Astrocyte (in vitro differentiated cells and primary cell): ENCODE measurements at regions not wholly inside any gene's neighbourhood (a gene's known extent, or its start where the extent isn't known, plus 50 kb on each side); places are given as distances from the start of the nearest gene placed in this dataset.

Source experiments
- DNase-seq: peaks from one replicate; pipeline ENCODE4 v3.0.0-alpha.2; 2010; ENCODE audit warnings: low read depth
- FAIRE-seq: peaks from 2 replicates; lab custom pipeline; 2011; peaks lifted over from hg19 to GRCh38; lab: Jason Lieb, UNC
- H2AFZ ChIP-seq: 2 replicates; pipeline ENCODE4 v1.6.0; 2012; ENCODE audit warnings: low read depth, low read length, inconsistent platforms
- H3K27ac ChIP-seq: 2 replicates; pipeline ENCODE4 v1.5.1; 2011; ENCODE audit warnings: low read depth, low read length, inconsistent platforms
- H3K27me3 ChIP-seq: 2 replicates; pipeline ENCODE4 v1.6.0; 2011; ENCODE audit warnings: low read length, inconsistent platforms; ENCODE audit not compliant: insufficient read depth
- H3K36me3 ChIP-seq: 2 replicates; pipeline ENCODE4 v1.5.1; 2011; ENCODE audit warnings: low read length, inconsistent platforms; ENCODE audit not compliant: insufficient read depth
- H3K4me1 ChIP-seq: 2 replicates; pipeline ENCODE4 v1.5.1; 2011; ENCODE audit warnings: low read length, inconsistent platforms; ENCODE audit not compliant: insufficient read depth
- H3K4me2 ChIP-seq: 2 replicates; pipeline ENCODE4 v1.6.0; 2012; ENCODE audit warnings: low read length, inconsistent platforms
- H3K4me3 ChIP-seq: 2 replicates; pipeline ENCODE4 v1.5.1; 2011; ENCODE audit warnings: low read depth, mild to moderate bottlenecking, low read length, inconsistent platforms; ENCODE audit not compliant: insufficient read depth
- H3K79me2 ChIP-seq: 2 replicates; pipeline ENCODE4 v1.6.0; 2012; ENCODE audit warnings: mild to moderate bottlenecking, low read length, inconsistent platforms; ENCODE audit not compliant: insufficient read depth
- H3K9ac ChIP-seq: 2 replicates; pipeline ENCODE4 v1.6.0; 2012; ENCODE audit warnings: mild to moderate bottlenecking, low read length, inconsistent platforms
- H3K9me3 ChIP-seq: 2 replicates; pipeline ENCODE4 v1.5.1; 2012; ENCODE audit warnings: low read depth, mild to moderate bottlenecking, low read length, inconsistent platforms; ENCODE audit not compliant: insufficient read depth
- H4K20me1 ChIP-seq: 2 replicates; pipeline ENCODE4 v1.6.0; 2012; ENCODE audit warnings: low read length, inconsistent platforms; ENCODE audit not compliant: insufficient read depth
- H3K27ac Mint-ChIP-seq: one replicate; pipeline ENCODE4 v1.8.0; 2021; ENCODE audit warnings: mild to moderate bottlenecking, mixed read lengths; ENCODE audit not compliant: unreplicated experiment
- H3K27me3 Mint-ChIP-seq: one replicate; pipeline ENCODE4 v1.8.0; 2021; ENCODE audit warnings: low read depth, mixed read lengths; ENCODE audit not compliant: unreplicated experiment
- H3K36me3 Mint-ChIP-seq: one replicate; pipeline ENCODE4 v1.8.0; 2021; ENCODE audit warnings: low read depth, mixed read lengths; ENCODE audit not compliant: unreplicated experiment
- H3K4me1 Mint-ChIP-seq: one replicate; pipeline ENCODE4 v1.8.0; 2021; ENCODE audit warnings: low read depth, mixed read lengths; ENCODE audit not compliant: unreplicated experiment
- H3K4me3 Mint-ChIP-seq: one replicate; pipeline ENCODE4 v1.8.0; 2021; ENCODE audit warnings: mild to moderate bottlenecking, moderate library complexity, mixed read lengths; ENCODE audit not compliant: unreplicated experiment
- H3K9me3 Mint-ChIP-seq: one replicate; pipeline ENCODE4 v1.8.0; 2021; ENCODE audit warnings: mild to moderate bottlenecking, mixed read lengths; ENCODE audit not compliant: unreplicated experiment
- EZH2 ChIP-seq: IDR thresholded peaks from 2 replicates; pipeline ENCODE4 v1.6.1; 2012; ENCODE audit warnings: mild to moderate bottlenecking, low read length, inconsistent platforms; ENCODE audit not compliant: insufficient read depth
- TF ChIP-seq, protein P1 (sequence below): IDR thresholded peaks from 2 replicates; pipeline ENCODE4 v1.5.1; 2011; ENCODE audit warnings: low read depth, mild to moderate bottlenecking, inconsistent platforms, low read length, moderate library complexity; ENCODE audit not compliant: insufficient read depth

DNA sequence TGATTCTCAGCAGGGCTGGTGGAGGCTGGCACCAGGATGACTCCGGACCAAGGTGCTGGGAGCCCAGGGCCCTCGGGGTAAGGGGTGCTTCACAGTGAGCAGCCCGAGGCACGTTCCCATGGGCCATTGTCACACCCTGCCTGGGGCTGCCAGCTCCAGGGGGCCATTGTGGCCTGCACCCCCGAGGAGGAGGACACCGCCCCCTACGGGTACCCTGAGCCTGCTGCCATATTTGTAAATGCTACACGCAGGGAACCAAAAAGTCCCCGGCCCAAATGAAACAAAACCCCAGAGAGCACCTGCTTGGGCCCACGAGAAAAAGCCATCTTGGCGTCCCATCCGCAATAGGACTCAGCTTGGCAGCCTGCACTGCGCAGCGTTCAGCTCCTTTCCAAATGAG lies 64.7 kb upstream of the GATA5 start:
- Mint-ChIP-seq H3K9me3 (peaks cover 13% of the 10 kb centered on the region), H3K27ac (no peak overlapping the region), H3K4me1 (peaks cover 3% of the 10 kb centered on the region), H3K4me3 (no peak overlapping the region), H3K36me3 (peaks cover 4% of the 10 kb centered on the region), H3K27me3 (peaks cover 24% of the 10 kb centered on the region)
- Histone ChIP-seq H3K9ac (no peak overlapping the region), H3K4me3 (no peak overlapping the region), H2AFZ (no peak overlapping the region), H3K79me2 (no peaks in the 10 kb centered on the region), H4K20me1 (no peaks in the 10 kb centered on the region), H3K27ac (no peak overlapping the region), H3K36me3 (no peaks in the 10 kb centered on the region), H3K4me1 (no peaks in the 10 kb centered on the region), H3K9me3 (peaks cover 3% of the 10 kb centered on the region), H3K4me2 (no peak overlapping the region), H3K27me3 (peaks cover 9% of the 10 kb centered on the region)
- DNase-seq (no peak), FAIRE-seq (no peak)
- TF ChIP-seq, protein P1, sequence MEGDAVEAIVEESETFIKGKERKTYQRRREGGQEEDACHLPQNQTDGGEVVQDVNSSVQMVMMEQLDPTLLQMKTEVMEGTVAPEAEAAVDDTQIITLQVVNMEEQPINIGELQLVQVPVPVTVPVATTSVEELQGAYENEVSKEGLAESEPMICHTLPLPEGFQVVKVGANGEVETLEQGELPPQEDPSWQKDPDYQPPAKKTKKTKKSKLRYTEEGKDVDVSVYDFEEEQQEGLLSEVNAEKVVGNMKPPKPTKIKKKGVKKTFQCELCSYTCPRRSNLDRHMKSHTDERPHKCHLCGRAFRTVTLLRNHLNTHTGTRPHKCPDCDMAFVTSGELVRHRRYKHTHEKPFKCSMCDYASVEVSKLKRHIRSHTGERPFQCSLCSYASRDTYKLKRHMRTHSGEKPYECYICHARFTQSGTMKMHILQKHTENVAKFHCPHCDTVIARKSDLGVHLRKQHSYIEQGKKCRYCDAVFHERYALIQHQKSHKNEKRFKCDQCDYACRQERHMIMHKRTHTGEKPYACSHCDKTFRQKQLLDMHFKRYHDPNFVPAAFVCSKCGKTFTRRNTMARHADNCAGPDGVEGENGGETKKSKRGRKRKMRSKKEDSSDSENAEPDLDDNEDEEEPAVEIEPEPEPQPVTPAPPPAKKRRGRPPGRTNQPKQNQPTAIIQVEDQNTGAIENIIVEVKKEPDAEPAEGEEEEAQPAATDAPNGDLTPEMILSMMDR, result no peak
- TF ChIP-seq EZH2, result no peak

DNA sequence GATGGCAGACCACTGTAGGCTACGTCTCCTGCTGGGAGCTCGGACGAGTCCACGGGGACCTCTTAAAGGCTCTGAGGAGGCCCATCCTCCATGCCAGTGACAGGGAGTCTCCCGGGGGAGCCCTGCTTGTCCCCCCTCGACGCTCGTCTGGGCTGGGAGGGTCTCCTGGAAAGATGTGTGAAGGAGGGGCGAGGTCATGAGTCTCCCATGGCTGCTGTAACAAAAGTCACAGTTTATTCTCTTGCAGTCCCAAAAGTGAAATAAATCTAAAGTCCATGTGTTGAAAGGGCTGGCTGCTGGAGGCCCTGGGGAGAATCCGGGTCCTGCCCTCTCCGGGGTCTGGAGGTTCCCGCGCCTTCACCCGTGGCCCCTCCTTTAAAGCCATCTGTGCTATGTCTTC lies 67.1 kb upstream of the GATA5 start:
- no peaks in the 10 kb centered on the region for H3K36me3 ChIP-seq
- FAIRE-seq, result no peak

More for the DNA sequence above, 67.1 kb upstream of the GATA5 start:
- TF ChIP-seq, protein P1, result no peak
- TF ChIP-seq EZH2, result no peak
- Mint-ChIP-seq H3K4me1 (peaks cover 3% of the 10 kb centered on the region), H3K4me3 (no peak overlapping the region), H3K9me3 (peaks cover 13% of the 10 kb centered on the region), H3K36me3 (peaks cover 8% of the 10 kb centered on the region), H3K27ac (no peak overlapping the region), H3K27me3 (peaks cover 32% of the 10 kb centered on the region)
- H3K4me1 ChIP-seq, result no peaks in the 10 kb centered on the region
- peaks cover 9% of the 10 kb centered on the region for H3K27me3 ChIP-seq
- no peaks in the 10 kb centered on the region for H3K79me2 ChIP-seq
- no peak for DNase-seq
- H3K27ac ChIP-seq, result no peak overlapping the region
- H2AFZ ChIP-seq, result no peak overlapping the region
- H4K20me1 ChIP-seq, result no peaks in the 10 kb centered on the region
- H3K9ac ChIP-seq, result no peak overlapping the region
- H3K9me3 ChIP-seq, result peaks cover 3% of the 10 kb centered on the region
- H3K4me2 ChIP-seq, result no peak overlapping the region
- no peak overlapping the region for H3K4me3 ChIP-seq
